H4 (cell line): ENCODE measurements at regions not wholly inside any gene's neighbourhood (a gene's known extent, or its start where the extent isn't known, plus 50 kb on each side); places are given as distances from the start of the nearest gene placed in this dataset.
"Not testable (repeated sequence)": the region's sequence is repeated elsewhere in the genome, so short reads cannot be mapped to it uniquely, and the experiment has no call there.

Experiments
- DNase-seq: peaks from one replicate; pipeline ENCODE4 v3.0.0-alpha.2; 2015; ENCODE audit warnings: low spot score

GRCh38 chr4:91653067-91653466 is 650.7 kb upstream of the GRID2 start:
- DNase-seq, result no peak

- no peak for DNase-seq
Measured at GRCh38 chr4:91681091-91681490, 622.7 kb upstream of the GRID2 start.

- DNase-seq, result no peak
Measured at GRCh38 chr4:91681544-91681943, 622.2 kb upstream of the GRID2 start.

GRCh38 chr4:91684955-91685354 is 618.8 kb upstream of the GRID2 start:
- DNase-seq, result no peak

GRCh38 chr4:91688413-91688812 is 615.4 kb upstream of the GRID2 start:
- no peak for DNase-seq

- DNase-seq, result not testable (repeated sequence)
Measured at GRCh38 chr4:91699691-91700090, 604.1 kb upstream of the GRID2 start.

DNA sequence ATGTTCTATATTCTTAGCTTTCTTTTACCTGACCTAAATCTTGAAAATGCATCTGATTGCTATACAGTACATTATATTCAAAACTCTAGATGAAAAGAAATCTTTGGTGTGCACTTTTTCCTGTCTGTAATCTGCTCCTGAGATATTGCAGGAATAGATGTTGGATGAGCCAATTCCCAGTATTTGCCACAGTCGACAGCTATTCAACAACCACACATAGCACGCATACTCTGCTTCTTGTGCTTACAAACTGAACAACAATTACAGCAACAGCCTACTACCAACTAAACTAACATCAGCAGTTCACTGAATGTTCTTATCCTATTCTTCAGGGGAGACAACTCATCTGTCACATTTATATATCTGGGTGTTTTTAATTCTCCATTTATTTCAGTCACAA is 573.9 kb upstream of the GRID2 start:
- no peak for DNase-seq

DNA sequence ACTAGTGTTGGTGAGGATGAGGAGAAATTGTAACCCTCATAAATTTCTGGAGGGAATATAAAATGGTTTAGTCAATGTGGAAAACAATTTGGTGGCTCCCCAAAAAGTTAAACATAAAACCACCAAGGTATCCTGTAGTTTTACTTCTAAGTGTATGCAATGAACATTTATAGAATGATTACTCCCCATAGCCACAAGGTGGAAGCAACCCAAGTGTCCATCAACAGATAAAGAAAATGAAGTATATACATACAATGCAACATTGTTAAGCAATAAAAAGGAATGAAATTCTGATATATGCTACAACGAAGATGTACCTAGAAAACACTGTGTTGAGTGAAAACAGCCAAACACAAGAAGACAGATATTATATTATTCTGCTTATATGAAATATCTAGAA is 569.1 kb upstream of the GRID2 start:
- peak; percentile 12 for DNase-seq

DNA sequence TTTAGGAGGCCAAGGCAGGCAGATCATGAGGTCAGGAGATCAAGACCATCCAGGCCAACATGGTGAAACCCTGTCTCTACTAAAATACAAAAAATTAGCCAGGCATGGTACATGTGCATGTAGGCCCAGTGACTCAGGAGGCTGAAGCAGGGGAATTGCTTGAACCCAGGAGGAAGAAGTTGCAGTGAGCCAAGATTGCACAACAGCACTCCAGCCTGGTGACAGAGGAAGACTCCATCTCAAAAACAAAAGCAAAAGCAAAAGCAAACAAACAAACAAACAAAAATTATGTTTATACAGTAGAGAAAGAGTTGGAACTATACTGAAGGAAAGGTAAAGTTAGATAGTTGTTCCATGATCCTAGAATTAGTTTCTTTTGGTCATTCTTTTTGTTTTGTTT is 564.9 kb upstream of the GRID2 start:
- DNase-seq, result not testable (repeated sequence)

- DNase-seq, result no peak
Measured at GRCh38 chr4:91746551-91746950, 557.2 kb upstream of the GRID2 start.

GRCh38 chr4:91751961-91752360 is 551.8 kb upstream of the GRID2 start:
- DNase-seq, result no peak

- DNase-seq, result peak; percentile 7
Measured at GRCh38 chr4:91754716-91755115, 549.0 kb upstream of the GRID2 start.

- DNase-seq, result no peak
Measured at GRCh38 chr4:91758487-91758886, 545.3 kb upstream of the GRID2 start.

GRCh38 chr4:91764085-91764484 is 539.7 kb upstream of the GRID2 start:
- no peak for DNase-seq

DNA sequence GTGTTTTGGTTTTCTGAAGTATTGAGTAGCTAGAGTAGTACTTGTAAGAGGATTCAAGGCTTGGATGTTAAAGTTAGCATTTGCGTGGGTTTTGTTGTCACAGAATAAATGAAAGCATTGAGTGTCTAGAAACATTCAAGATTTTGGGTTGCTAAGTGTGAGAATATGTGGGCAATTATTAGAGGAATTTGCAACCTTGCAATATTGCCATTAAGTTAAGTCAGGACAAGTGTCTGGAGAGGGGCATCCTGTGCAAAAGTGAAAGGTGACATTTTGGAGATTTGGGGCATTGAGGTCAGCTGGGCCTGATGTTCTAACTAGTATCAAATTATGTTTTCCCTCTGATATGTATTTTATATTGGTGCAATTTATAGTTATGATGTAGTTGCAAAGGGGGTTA is 533.9 kb upstream of the GRID2 start:
- DNase-seq, result no peak

- DNase-seq, result not testable (repeated sequence)
Measured at GRCh38 chr4:91791631-91792030, 512.1 kb upstream of the GRID2 start.

DNA sequence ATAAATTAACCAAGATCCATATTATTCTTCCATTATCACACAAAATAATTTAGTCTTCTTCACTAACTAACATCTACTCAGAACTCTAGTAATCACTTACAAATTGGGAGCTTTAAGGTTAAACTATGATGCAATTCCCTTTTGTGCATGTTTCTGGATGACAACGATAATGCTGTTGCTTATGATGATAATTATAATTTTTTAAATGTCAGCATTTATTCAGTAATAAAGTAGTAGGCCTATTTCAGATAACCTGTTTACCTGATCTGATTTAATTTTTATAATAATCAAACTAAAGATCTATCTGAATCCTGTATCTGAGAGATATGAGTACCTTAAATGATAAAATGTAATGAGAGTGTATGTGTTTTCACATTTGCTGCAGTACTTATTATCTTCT is 507.8 kb upstream of the GRID2 start:
- DNase-seq, result no peak

DNA sequence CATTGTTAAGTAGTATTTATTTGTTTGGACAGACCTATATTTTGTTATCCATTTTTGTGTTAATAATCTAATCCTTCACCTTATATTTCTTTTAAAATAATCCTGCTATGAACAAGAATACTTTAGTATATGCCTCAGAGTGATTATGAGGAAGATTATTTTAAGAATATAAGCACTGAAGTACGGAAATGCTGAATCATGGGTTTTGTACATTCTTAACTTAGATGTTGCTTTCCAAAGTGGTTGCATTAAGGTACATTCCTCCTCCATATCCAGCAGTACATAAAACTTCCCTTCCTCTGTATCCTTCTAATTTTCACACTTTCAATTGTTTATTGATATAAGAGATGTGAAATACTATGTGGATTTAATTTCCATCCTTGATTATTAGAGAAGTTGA is 491.4 kb upstream of the GRID2 start:
- DNase-seq, result no peak

DNA sequence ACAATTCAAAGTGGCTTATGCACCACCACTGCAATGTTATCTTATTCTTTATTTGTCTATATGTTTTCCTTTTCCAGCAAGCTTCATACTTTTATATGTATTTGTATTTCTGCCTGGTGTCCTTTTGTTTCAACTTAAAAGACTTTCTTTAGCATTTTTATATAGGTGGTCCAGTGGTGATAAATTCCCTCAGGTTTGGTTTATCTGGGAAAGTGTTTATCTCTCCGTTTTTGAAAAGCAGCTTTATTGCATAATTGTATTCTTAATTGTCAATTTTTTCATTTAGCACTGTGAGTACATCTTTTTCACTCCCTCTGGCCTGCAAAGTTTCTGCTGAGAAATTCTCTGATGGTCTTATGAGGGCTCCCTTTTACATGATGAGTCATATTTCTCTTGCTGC is 479.0 kb upstream of the GRID2 start:
- no peak for DNase-seq

DNA sequence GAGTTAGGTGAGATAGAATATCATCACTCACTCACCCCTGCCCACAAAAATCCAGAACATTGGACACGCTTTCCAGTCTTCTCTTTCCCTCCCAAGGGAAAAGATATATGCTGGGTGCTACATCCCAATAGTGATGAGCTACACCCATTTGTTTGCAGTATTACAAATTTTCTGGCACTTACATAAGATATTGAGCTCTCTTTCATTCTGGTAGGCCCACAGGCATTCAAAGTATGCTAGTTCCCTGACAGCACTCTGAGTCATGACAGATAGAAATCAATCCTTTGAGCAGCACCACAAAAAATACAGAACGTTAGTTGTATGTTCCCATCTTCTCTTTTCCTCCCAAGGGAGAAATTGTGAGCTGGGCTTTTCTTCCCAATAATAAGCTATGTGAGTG is 477.6 kb upstream of the GRID2 start:
- DNase-seq, result peak; percentile 17

DNA sequence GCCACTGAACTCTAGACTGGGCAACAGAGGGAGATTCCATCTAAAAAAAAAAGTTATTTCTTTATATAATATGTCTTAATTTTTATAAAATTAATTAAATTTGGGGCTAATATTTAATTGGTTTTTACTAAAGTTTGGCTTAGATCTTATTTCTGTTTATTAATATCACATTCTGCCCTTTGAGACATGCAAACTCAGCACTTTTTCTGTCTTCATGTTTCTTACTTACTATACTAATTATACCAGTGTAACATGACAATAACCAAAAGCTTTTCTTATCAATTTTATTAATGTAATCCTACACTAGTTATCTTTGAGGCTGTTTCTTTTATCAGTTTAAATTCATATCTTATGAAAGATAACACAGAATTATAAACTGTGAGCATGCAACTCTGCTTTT is 475.9 kb upstream of the GRID2 start:
- no peak for DNase-seq

- DNase-seq, result peak; percentile 78
Measured at GRCh38 chr4:91829531-91829930, 474.2 kb upstream of the GRID2 start.

DNA sequence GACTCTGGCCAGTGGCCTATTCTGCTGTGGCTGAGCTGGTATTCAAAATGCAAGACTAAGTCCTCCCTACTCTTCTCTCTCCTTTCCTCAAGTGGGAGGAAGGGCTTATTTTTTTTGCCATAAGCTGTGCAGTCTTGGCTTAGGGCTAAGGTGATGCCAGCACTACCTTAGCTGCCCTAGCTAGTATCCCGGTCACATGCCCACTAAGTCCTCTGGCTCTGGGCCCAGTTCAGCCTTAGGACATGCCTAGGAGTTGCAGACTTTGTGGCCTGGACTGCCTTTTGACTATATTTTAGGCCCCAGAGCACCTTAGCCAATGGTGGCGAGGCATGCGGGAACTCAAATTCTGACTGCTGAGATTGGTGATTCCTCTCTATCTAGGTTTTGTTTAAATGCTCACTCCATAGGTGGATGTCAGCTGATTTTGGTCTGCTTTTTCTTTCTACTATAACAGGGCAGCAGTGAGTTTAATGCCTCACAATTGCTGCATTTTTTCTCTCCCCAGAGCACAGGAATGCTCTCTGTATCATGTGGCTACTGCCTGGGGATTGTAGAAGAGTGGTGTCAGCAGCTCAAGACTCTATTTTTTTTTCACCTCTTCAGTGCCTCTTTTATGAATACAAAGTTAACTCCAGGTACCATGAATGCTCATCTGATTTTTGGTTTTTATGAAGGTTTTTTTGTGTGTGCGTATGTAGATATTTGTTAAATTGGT is 472.9 kb upstream of the GRID2 start:
- DNase-seq, result peak; percentile 62

- peak; percentile 29 for DNase-seq
Measured at GRCh38 chr4:91837608-91838029, 466.1 kb upstream of the GRID2 start.
